Testis (tissue), 2 donors: ENCODE measurements at regions not wholly inside any gene's neighbourhood (a gene's known extent, or its start where the extent isn't known, plus 50 kb on each side); places are given as distances from the start of the nearest gene placed in this dataset.

Experiments
- DNase-seq: peaks from one replicate; pipeline ENCODE4 v3.0.0-alpha.2; 2019
- H3K27ac ChIP-seq, 2 donors: fragments of 200-600 bp; sonication (generic); one replicate each; pipeline ENCODE4 v1.5.1; 2019
- H3K27me3 ChIP-seq: fragments of 200-600 bp; sonication (generic); one replicate; pipeline ENCODE4 v1.5.1; 2019
- H3K36me3 ChIP-seq: fragments of 200-600 bp; sonication (generic); one replicate; pipeline ENCODE4 v1.5.1; 2017; ENCODE audit warnings: low read depth; ENCODE audit errors: missing control alignments
- H3K4me1 ChIP-seq: fragments of 200-600 bp; sonication (generic); one replicate; pipeline ENCODE4 v1.5.1; 2019
- H3K4me3 ChIP-seq, 2 donors: fragments of 200-600 bp; sonication (generic); one replicate each; pipeline ENCODE4 v1.5.1; 2017 to 2019
- H3K9me3 ChIP-seq: fragments of 200-600 bp; sonication (generic); one replicate; pipeline ENCODE4 v1.5.1; 2017
- POLR2A ChIP-seq: fragments of 450-650 bp; IDR thresholded peaks from one replicate; pipeline ENCODE4 v1.6.1; 2017; ENCODE audit warnings: antibody characterized with exemption, mild to moderate bottlenecking, moderate library complexity
- WGBS, 2 donors: methylation state at CpG; one replicate each; pipeline ENCODE4 v1.1.5; 2018; 5-methylcytosine and 5-hydroxymethylcytosine counted together
- intact Hi-C: fragments of 100-400 bp; cut with DNase I; formaldehyde crosslinking; loops from one replicate; pipeline ENCODE4 v1.15.1; 2023; ENCODE audit warnings: low total_unique reads
- TF ChIP-seq, protein P1 (sequence below), 3 experiments: fragments of 450-650 bp in 2 of 3; fragments of 200-600 bp in 1 of 3; sonication (generic) in 1 of 3; IDR thresholded peaks; one replicate each; pipeline ENCODE4 v1.5.1; 2016 to 2019; ENCODE audit warnings: antibody characterized with exemption in 3 of 3, mild to moderate bottlenecking in 2 of 3, moderate library complexity in 1 of 3

DNA sequence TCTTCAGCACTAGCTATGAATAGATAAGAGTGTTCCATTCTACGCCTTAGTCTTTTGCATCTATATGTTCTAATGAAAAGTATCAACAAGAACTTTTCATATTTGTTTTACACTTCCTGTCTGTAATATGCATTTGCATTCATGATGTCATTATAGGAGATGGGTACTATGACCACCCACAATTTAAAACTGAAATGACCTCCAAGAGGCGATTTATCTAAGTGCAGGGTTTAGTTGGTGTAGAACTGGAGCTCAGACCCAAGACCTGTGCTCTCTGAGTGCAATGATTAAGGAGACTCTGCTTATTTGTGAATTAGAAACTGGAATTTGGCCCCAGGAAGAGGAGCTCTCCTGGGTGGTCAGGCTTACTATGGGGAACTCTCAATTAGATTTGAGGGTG is 289.1 kb downstream of the ETS1 start:
- Histone ChIP-seq H3K4me3 (no peak overlapping the region), H3K4me1 (no peaks in the 10 kb centered on the region), H3K36me3 (no peaks in the 10 kb centered on the region), H3K27ac (no peak overlapping the region), H3K9me3 (no peaks in the 10 kb centered on the region), H3K27me3 (no peaks in the 10 kb centered on the region)
- TF ChIP-seq, protein P1, sequence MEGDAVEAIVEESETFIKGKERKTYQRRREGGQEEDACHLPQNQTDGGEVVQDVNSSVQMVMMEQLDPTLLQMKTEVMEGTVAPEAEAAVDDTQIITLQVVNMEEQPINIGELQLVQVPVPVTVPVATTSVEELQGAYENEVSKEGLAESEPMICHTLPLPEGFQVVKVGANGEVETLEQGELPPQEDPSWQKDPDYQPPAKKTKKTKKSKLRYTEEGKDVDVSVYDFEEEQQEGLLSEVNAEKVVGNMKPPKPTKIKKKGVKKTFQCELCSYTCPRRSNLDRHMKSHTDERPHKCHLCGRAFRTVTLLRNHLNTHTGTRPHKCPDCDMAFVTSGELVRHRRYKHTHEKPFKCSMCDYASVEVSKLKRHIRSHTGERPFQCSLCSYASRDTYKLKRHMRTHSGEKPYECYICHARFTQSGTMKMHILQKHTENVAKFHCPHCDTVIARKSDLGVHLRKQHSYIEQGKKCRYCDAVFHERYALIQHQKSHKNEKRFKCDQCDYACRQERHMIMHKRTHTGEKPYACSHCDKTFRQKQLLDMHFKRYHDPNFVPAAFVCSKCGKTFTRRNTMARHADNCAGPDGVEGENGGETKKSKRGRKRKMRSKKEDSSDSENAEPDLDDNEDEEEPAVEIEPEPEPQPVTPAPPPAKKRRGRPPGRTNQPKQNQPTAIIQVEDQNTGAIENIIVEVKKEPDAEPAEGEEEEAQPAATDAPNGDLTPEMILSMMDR (IDR thresholded peaks at IDR 0.05): no peak
- no peak for TF ChIP-seq POLR2A
- intact Hi-C loops: no loop called here
- no peak for DNase-seq
- WGBS, 2 donors: 74 to 88% methylated on average over 2 of the region's 2 CpGs

DNA sequence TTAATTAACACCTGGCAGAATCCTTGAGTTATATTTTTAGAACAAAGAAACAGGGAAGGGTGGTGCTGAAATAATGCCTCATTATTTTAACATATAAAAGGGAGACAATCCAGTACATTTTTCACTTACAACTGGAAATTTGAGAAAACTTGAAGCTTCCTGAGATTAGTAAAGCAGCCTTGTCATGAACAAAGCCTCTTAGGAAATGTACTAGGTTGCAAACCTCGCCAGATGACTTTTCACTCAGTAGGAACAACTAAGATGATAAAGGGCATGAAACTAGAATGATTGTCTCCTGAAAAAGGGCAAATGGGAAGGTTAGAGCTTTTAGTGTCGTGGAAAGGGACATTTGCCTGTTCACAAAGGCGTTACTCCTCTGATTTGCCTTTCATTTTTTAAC is 289.6 kb downstream of the ETS1 start:
- no peak for DNase-seq
- H3K27me3 ChIP-seq: no peaks in the 10 kb centered on the region
- no peaks in the 10 kb centered on the region for H3K9me3 ChIP-seq
- H3K4me3 ChIP-seq: no peak overlapping the region
- H3K4me1 ChIP-seq: no peaks in the 10 kb centered on the region
- H3K36me3 ChIP-seq: no peaks in the 10 kb centered on the region
- TF ChIP-seq POLR2A: no peak
- TF ChIP-seq, protein P1 (IDR thresholded peaks at IDR 0.05): no peak
- no peak overlapping the region for H3K27ac ChIP-seq
- intact Hi-C loops: no loop called here
- WGBS, 2 donors: 86 to 94% methylated on average over 3 of the region's 3 CpGs

DNA sequence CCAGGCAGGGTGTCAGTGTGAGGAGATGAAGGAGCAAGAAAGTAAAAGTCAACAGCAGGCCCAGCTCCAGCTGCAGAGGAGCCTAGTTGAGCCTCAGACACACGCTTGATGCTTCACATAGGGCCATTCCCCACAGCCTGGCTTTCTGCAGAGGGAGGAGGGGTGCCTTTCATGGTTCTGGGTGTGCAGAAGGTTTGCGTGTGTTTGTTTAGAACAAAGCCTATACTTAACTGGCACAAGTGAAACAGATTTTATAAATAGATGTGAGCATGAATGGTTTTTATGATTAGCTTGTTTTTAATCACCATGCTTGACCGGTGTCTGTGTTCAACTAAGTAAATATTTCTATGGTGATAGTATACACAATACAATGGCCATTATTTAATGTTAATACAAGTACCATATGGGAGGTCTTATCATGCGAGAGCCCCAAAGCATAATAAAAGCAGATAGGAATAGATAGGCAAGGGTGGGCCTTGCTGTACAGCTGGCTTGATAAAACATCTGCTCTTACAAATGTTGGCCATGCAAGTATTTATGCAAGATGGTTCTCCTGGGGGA is 290.2 kb downstream of the ETS1 start:
- no peak overlapping the region for H3K27ac ChIP-seq
- WGBS, 2 donors: 80 to 84% methylated on average over 4 of the region's 4 CpGs
- no peak for DNase-seq
- TF ChIP-seq POLR2A: no peak
- TF ChIP-seq, protein P1 (IDR thresholded peaks at IDR 0.05): no peak
- no peaks in the 10 kb centered on the region for H3K27me3 ChIP-seq
- no peaks in the 10 kb centered on the region for H3K4me1 ChIP-seq
- intact Hi-C loops: no loop called here
- no peak overlapping the region for H3K4me3 ChIP-seq
- no peaks in the 10 kb centered on the region for H3K9me3 ChIP-seq
- no peaks in the 10 kb centered on the region for H3K36me3 ChIP-seq

GRCh38 chr11:128294671-128295050 is 292.7 kb downstream of the ETS1 start:
- intact Hi-C loops: loop anchor here (5.0 kb wide), 1 partner anchor 338 kb away; no protein-coding TSS in a partner anchor
- no peak for TF ChIP-seq POLR2A
- TF ChIP-seq, protein P1 (IDR thresholded peaks at IDR 0.05): no peak
- no peak overlapping the region for H3K27ac ChIP-seq
- no peaks in the 10 kb centered on the region for H3K27me3 ChIP-seq
- H3K4me1 ChIP-seq: no peaks in the 10 kb centered on the region
- 92 to 94% methylated on average over 1 of the region's 1 CpG for WGBS, 2 donors
- no peaks in the 10 kb centered on the region for H3K36me3 ChIP-seq
- no peak overlapping the region for H3K4me3 ChIP-seq
- DNase-seq: no peak
- no peaks in the 10 kb centered on the region for H3K9me3 ChIP-seq

DNA sequence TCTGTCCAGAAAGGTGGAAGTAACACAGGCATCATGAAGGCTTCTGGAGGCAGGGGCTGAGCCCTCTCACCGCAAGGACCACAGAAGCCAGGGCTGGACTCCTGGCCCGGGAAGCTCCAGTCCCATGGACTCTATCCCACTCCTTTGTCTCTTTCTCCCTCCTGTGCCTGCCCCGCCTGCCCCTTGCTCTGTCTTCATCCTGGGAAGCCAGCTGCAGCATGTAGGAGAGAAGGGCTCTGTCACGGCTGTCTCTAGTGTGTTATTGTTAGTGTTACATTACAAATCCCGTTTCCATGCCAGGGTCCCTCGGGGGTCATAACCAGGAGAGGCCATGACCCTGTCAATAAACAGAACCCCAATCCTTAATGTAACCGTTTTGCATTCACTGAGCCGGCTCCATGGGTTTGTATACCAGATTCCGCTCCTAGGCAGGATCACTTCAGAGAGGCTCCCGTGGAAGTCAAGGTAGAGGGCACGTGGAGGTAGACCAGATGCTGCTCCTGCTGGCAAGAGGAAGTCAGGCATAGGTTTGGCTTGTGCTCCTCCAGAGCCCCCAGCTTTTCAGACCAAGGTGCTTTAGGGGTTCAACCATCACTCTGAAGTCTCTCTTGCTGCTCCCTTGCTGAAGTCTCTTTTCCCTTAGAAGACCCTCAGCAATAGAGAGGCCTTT is 293.2 kb downstream of the ETS1 start:
- Histone ChIP-seq H3K27me3 (no peaks in the 10 kb centered on the region), H3K9me3 (no peaks in the 10 kb centered on the region), H3K27ac (no peak overlapping the region), H3K4me3 (no peak overlapping the region), H3K4me1 (no peaks in the 10 kb centered on the region), H3K36me3 (no peaks in the 10 kb centered on the region)
- DNase-seq: no peak
- intact Hi-C loops: loop anchor here (5.0 kb wide), 1 partner anchor 338 kb away; no protein-coding TSS in a partner anchor
- no peak for TF ChIP-seq POLR2A
- TF ChIP-seq, protein P1 (IDR thresholded peaks at IDR 0.05): no peak
- WGBS, 2 donors: 73 to 89% methylated on average over 11 of the region's 11 CpGs
